ENCODE measurements at regions not wholly inside any gene's neighbourhood (a gene's known extent, or its start where the extent isn't known, plus 50 kb on each side); places are given as distances from the start of the nearest gene placed in this dataset.

GRCh38 chr10:113442336-113442735 is 110.5 kb upstream of the HABP2 start:
- TF ChIP-seq TAF1 (IDR thresholded peaks at IDR 0.05; ENCODE audit: borderline replicate concordance, low read depth, low read length), result no peak
- TF ChIP-seq POLR2A (IDR thresholded peaks at IDR 0.05; ENCODE audit: low read depth, low read length), result no peak
- no peak for TF ChIP-seq POLR2AphosphoS5 (IDR thresholded peaks at IDR 0.05; ENCODE audit: low read depth, low read length)

All from GM12892 (cell line).